DMS153 treated with DMSO at 0.1 percent for 48 hours (cell line): ENCODE measurements at regions not wholly inside any gene's neighbourhood (a gene's known extent, or its start where the extent isn't known, plus 50 kb on each side); places are given as distances from the start of the nearest gene placed in this dataset.

Experiments used
- DNase-seq: peaks from one replicate; lab custom pipeline; 2025; ENCODE audit not compliant: unreplicated experiment; lab: John Stamatoyannopoulos, UW

- DNase-seq: no peak
These were observed 157.4 kb upstream of the KCTD1 start for GRCh38 chr18:26705757-26706156.

- no peak for DNase-seq
These were observed 155.0 kb upstream of the KCTD1 start for GRCh38 chr18:26703170-26703930.

- no peak for DNase-seq
These were observed 153.7 kb upstream of the KCTD1 start for GRCh38 chr18:26702086-26702485.

GRCh38 chr18:26700728-26701127 lies 152.4 kb upstream of the KCTD1 start:
- DNase-seq: no peak

DNA sequence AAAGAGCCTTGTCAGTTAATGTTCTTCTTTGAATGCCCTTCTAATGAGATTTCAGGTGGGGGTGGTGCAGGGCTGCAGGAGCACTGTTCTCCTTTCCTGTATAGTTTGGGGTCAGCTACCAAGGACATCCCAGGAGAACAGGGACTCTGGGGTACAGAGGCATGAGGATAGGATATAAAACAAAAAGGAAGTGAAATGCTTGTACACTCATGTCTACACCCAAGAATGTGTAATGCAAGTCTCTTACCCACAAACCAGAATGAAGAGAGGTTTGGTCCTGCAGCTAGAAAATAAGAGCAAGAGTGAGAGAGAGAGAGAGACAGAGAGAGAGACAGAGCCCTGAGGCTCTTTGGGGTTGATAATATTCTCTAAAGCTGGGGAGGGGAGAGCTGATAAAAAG lies 151.8 kb upstream of the KCTD1 start:
- DNase-seq: no peak

GRCh38 chr18:26697186-26697884 lies 149.0 kb upstream of the KCTD1 start:
- DNase-seq: no peak

GRCh38 chr18:26696786-26697185 lies 148.4 kb upstream of the KCTD1 start:
- DNase-seq: no peak

DNA sequence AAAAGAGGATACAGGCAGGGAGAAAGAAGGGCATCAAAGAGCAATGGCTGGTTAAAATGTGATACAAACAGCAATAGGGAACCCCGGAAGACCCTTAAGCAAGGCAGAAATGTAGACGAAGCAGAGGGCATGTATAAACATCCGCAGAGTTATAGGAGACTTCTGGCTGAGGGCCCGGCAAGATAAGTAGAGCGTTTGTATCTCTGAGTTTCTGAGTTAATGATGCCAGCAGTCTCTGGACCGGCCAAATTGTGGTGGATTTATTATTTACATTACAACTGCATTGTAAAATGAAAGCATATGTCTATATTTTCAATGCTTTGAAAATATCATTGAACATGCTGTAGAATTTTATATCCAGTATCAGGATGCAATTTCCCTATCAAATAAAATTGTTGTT lies 148.0 kb upstream of the KCTD1 start:
- no peak for DNase-seq

DNA sequence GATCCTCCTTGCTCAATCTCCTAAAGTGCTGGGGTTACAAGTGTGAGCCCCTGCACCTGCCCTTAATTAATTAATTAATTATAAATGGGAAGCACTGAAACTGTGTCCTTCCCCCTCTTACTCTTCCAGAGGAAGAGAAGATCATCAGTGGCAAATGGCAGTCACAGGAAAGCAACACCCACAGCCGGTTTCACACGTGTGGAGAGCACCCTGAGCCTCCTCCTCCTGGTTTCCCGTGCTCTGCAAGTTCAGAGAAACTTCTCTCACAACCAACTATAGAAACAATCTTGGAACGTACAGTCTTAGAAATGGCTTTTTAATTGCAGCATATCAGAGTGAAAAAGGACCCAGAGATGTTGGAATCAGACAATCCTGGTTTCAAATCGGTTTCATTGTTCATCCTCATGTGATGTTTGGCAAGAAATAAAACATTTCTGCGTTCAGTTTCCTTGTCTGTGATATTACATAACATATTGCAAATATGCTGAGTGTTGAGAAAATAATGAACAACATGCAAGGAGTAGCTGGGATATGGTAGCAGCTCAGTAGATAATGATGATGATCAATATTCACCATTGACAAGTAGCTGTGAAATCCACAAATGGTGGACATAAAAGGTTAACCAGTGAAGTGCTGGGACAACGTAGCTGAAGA lies 141.0 kb upstream of the KCTD1 start:
- DNase-seq: no peak

GRCh38 chr18:26686532-26686931 lies 138.2 kb upstream of the KCTD1 start:
- DNase-seq: no peak

- DNase-seq: no peak
These were observed 137.2 kb upstream of the KCTD1 start for GRCh38 chr18:26685438-26686157.

DNA sequence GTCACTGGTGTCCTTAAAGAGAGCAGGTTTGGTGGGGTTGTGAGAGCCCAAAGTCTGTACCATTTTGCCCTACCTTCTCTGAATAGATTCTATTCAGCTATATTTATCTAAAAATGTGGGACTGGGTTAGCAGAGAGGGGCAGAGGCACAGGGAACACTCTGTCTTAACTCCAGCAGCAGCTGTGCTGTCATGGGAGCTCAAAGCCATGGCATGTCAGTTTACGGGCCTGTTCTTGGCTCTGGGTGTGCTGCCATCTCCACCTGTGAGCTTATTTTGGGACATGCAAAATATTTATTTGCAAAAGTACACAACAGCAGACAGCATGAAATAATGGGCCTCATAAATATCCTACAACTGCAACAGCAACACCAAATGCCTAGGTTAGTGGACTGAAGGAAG lies 129.6 kb upstream of the KCTD1 start:
- no peak for DNase-seq

- no peak for DNase-seq
These were observed 118.7 kb upstream of the KCTD1 start for GRCh38 chr18:26667046-26667445.

- DNase-seq: no peak
These were observed 114.6 kb upstream of the KCTD1 start for GRCh38 chr18:26662996-26663395.

DNA sequence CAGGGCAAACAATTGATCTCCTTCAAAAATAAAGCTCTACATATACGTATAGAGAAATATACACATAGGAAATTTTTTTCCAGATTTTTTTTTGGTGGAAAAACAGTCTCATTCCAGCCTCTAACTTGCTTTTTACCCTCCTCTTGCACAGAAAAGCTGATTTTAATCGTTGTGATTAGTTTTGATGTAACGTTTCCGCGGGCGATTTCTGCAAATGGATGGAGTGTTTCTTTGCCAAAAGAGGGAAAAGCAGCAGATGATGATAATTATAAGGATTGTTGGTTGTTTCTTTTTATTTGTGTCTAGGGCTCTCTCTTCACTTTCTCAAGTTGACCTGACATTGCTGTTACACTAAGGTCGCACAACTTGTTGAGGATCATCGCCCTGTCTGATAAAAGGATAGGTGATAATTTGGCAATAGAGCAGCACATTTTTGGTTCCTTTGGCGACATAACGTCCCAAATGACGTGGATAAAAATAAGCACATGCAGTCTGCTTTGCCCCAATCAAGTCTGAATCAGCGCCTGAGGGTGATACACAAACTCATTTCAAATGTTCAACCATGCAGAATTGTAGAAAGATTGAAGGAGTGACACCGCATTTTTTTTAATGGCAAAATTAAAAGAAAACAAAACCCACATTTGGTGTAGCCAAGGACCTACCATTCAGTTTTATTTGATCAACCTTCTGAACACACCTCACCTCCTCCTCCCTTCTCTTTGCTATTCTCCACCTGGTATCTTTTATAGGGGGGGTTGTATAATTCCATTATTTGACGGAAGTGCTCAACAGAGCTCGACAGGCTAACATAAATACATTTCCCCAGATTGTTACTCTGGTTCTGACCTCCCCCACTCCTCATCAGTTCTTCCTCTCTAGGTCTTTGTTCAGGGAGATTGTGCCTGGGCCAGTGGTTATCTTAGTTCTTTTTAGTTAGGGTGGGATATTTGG lies 109.6 kb upstream of the KCTD1 start:
- DNase-seq: no peak

DNA sequence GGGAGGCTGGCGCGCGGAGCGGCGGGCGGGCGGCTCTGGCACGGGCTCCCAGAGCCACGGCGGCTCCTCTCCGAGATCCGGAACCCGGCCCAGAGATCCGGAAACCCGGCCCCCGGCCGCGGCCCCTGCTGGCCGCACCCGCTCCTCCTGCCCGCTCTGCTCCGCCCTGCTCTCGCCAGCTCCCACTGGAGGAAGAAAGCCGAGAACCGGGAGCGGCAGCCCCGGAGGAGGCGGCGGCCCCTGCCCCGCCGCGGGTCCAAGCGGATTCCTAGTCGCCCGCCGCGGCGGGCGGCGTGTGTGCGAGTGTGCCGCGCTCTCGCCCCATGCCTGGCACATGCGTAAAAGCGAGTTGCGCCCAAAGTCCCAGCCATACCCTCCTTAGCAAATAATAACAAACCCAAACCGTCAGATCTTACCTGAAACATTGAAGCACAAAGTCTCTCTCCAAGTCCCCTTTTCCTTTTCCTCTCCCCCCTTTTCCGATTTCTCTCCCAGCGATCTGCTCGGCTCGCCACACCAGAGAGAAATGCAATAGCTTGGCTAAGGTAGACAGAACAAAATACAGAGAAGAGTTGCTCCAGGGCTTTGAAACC lies 108.7 kb upstream of the KCTD1 start:
- DNase-seq: peak; percentile 74

- no peak for DNase-seq
These were observed 108.1 kb upstream of the KCTD1 start for GRCh38 chr18:26656431-26656943.

GRCh38 chr18:26655525-26656430 lies 107.4 kb upstream of the KCTD1 start:
- peak; percentile 34 for DNase-seq
